Osteoblast (primary cell): ENCODE measurements at regions not wholly inside any gene's neighbourhood (a gene's known extent, or its start where the extent isn't known, plus 50 kb on each side); places are given as distances from the start of the nearest gene placed in this dataset.

Experiments used
- DNase-seq: peaks from one replicate; pipeline ENCODE4 v3.0.0; 2011; ENCODE audit warnings: low spot score, mixed read lengths; ENCODE audit not compliant: insufficient read length; ENCODE audit errors: missing footprints
- H2AFZ ChIP-seq: 2 replicates; pipeline ENCODE4 v1.6.0; 2011; ENCODE audit warnings: mild to moderate bottlenecking, low read length
- H3K27ac ChIP-seq: 2 replicates; pipeline ENCODE4 v1.5.1; 2011; ENCODE audit warnings: mild to moderate bottlenecking, low read depth, low read length, moderate library complexity
- H3K27me3 ChIP-seq: 2 replicates; pipeline ENCODE4 v1.6.0; 2012; ENCODE audit warnings: mild to moderate bottlenecking, control low read depth, inconsistent platforms, low read length, moderate library complexity; ENCODE audit not compliant: insufficient read depth
- H3K36me3 ChIP-seq: 2 replicates; pipeline ENCODE4 v1.5.1; 2011; ENCODE audit warnings: mild to moderate bottlenecking, low read length, control low read depth, moderate library complexity; ENCODE audit not compliant: insufficient read depth
- H3K4me1 ChIP-seq: 2 replicates; pipeline ENCODE4 v1.5.1; 2011; ENCODE audit warnings: mild to moderate bottlenecking, low read length, control low read depth, moderate library complexity; ENCODE audit not compliant: insufficient read depth
- H3K4me2 ChIP-seq: 2 replicates; pipeline ENCODE4 v1.6.0; 2011; ENCODE audit warnings: mild to moderate bottlenecking, low read length; ENCODE audit not compliant: insufficient read depth
- H3K4me3 ChIP-seq: fragments of 200-600 bp; sonication (generic); 3 replicates; pipeline ENCODE4 v1.5.1; 2012; ENCODE audit warnings: mild to moderate bottlenecking, low read length, inconsistent platforms; ENCODE audit not compliant: insufficient read depth
- H3K79me2 ChIP-seq: 2 replicates; pipeline ENCODE4 v1.6.0; 2012; ENCODE audit warnings: mild to moderate bottlenecking, low read length, control low read depth, inconsistent platforms; ENCODE audit not compliant: insufficient read depth
- H3K9me3 ChIP-seq: 2 replicates; pipeline ENCODE4 v1.5.1; 2011; ENCODE audit warnings: low read depth, low read length, control low read depth
- H4K20me1 ChIP-seq: 2 replicates; pipeline ENCODE4 v1.6.0; 2012; ENCODE audit warnings: mild to moderate bottlenecking, low read length, control low read depth; ENCODE audit not compliant: insufficient read depth
- CTCF ChIP-seq: IDR thresholded peaks from 2 replicates; pipeline ENCODE4 v1.5.1; 2011; ENCODE audit warnings: mild to moderate bottlenecking, low read depth, low read length, moderate library complexity; ENCODE audit errors: extremely low read depth

DNA sequence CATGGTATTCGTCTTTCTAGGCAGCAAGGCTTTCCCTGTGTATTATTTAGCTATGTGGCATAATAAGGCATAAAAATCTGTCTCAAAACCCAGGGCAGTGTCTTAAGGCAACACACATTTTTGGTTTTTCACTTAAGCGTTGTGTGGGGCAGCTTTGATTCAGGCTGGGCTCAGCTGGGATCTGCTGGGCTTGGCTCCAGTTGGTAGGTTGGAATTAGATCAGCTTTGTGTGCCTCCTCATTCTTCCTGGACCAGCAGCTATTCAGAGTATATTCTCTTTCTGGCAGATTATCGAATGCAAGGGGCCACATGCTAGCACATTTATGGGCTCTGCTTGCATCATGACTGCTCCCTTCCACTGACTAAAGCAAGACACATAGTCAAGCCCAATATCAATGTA, 487.9 kb downstream of the RFPL4B start:
- Histone ChIP-seq H3K9me3 (no peaks in the 10 kb centered on the region), H3K27me3 (no peaks in the 10 kb centered on the region), H3K4me1 (peaks cover 14% of the 10 kb centered on the region), H3K4me3 (no peak overlapping the region), H3K27ac (no peak overlapping the region), H2AFZ (no peak overlapping the region), H3K79me2 (no peaks in the 10 kb centered on the region), H4K20me1 (no peaks in the 10 kb centered on the region), H3K36me3 (no peaks in the 10 kb centered on the region), H3K4me2 (no peak overlapping the region)
- DNase-seq: no peak
- no peak for TF ChIP-seq CTCF

- H3K9me3 ChIP-seq: no peaks in the 10 kb centered on the region
- no peaks in the 10 kb centered on the region for H3K27me3 ChIP-seq
- no peak overlapping the region for H3K4me3 ChIP-seq
- no peak overlapping the region for H3K27ac ChIP-seq
- H3K79me2 ChIP-seq: no peaks in the 10 kb centered on the region
- peak overlapping the region; percentile 7 for H2AFZ ChIP-seq
- H3K36me3 ChIP-seq: no peaks in the 10 kb centered on the region
- H3K4me2 ChIP-seq: no peak overlapping the region
- H4K20me1 ChIP-seq: no peaks in the 10 kb centered on the region
- H3K4me1 ChIP-seq: peaks cover 12% of the 10 kb centered on the region
- no peak for TF ChIP-seq CTCF
- peak; percentile 87 for DNase-seq
Observed at GRCh38 chr6:112839525-112839961, 492.4 kb downstream of the RFPL4B start.

- TF ChIP-seq CTCF: no peak
Observed at GRCh38 chr6:112841553-112842329, 494.6 kb downstream of the RFPL4B start.

DNA sequence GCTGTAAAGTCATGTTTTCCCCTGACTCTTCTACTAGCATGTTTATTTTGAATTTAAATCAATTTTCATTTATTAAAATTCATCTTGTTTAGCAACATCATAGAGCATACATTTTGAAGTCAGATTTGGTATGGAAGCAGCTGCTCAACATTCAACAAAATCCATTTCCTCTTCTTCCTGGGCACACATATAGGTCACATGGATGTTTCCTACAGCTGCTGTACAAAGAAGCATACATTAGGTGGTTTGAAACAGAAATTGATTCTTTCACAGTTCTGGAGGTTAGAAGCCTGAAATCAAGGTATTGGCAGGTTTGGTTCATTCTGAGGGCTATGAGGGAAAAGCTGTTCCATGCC, 495.2 kb downstream of the RFPL4B start:
- no peak for DNase-seq
- no peaks in the 10 kb centered on the region for H3K79me2 ChIP-seq
- TF ChIP-seq CTCF: no peak
- H3K36me3 ChIP-seq: no peaks in the 10 kb centered on the region
- H3K27ac ChIP-seq: no peak overlapping the region
- H2AFZ ChIP-seq: no peak overlapping the region
- peaks cover 12% of the 10 kb centered on the region for H3K4me1 ChIP-seq
- no peaks in the 10 kb centered on the region for H3K9me3 ChIP-seq
- no peak overlapping the region for H3K4me3 ChIP-seq
- H3K4me2 ChIP-seq: no peak overlapping the region
- no peaks in the 10 kb centered on the region for H3K27me3 ChIP-seq
- no peaks in the 10 kb centered on the region for H4K20me1 ChIP-seq

More at GRCh38 chr6:112841553-112842329, 494.6 kb downstream of the RFPL4B start:
- Histone ChIP-seq H3K4me2 (no peak overlapping the region), H3K9me3 (no peaks in the 10 kb centered on the region), H3K36me3 (no peaks in the 10 kb centered on the region), H4K20me1 (no peaks in the 10 kb centered on the region), H3K4me3 (no peak overlapping the region), H3K27me3 (no peaks in the 10 kb centered on the region), H3K79me2 (no peaks in the 10 kb centered on the region), H3K4me1 (peaks cover 12% of the 10 kb centered on the region), H2AFZ (no peak overlapping the region), H3K27ac (no peak overlapping the region)
- DNase-seq: no peak
